ENCODE measurements at regions not wholly inside any gene's neighbourhood (a gene's known extent, or its start where the extent isn't known, plus 50 kb on each side); places are given as distances from the start of the nearest gene placed in this dataset.
A peak's percentile ranks its signal among the peaks of the same experiment; 100 is the strongest.

- TF ChIP-seq DMTF1 (CRISPR knock-in tag; IDR thresholded peaks at IDR 0.05) (no peak), IKZF5 (CRISPR knock-in tag; IDR thresholded peaks at IDR 0.05) (no peak), MTF1 (CRISPR knock-in tag; IDR thresholded peaks at IDR 0.05) (no peak), SP2 (CRISPR knock-in tag; IDR thresholded peaks at IDR 0.05) (no peak), RCOR2 (CRISPR knock-in tag; IDR thresholded peaks at IDR 0.05) (no peak), ATAD3A (CRISPR knock-in tag; IDR thresholded peaks at IDR 0.05) (no peak), ATF3 (CRISPR knock-in tag; IDR thresholded peaks at IDR 0.05) (peak; percentile 65), ZBTB34 (CRISPR knock-in tag; IDR thresholded peaks at IDR 0.05) (no peak), FOSL2 (CRISPR knock-in tag; IDR thresholded peaks at IDR 0.05) (peak; percentile 94), ZBTB1 (CRISPR knock-in tag; IDR thresholded peaks at IDR 0.05; ENCODE audit: borderline replicate concordance) (no peak), SAP130 (CRISPR knock-in tag; IDR thresholded peaks at IDR 0.05; ENCODE audit: low read depth) (no peak), ZNF264 (CRISPR knock-in tag; IDR thresholded peaks at IDR 0.05) (no peak), ZFP1 (CRISPR knock-in tag; IDR thresholded peaks at IDR 0.05) (no peak), CEBPG (CRISPR knock-in tag; IDR thresholded peaks at IDR 0.05) (no peak), NR2F1 (CRISPR knock-in tag; IDR thresholded peaks at IDR 0.05) (peak in 1 of 2 experiments; percentile 48; a peak in 1 of 4 replicates), ZFP91 (CRISPR knock-in tag; IDR thresholded peaks at IDR 0.05; ENCODE audit: borderline replicate concordance) (no peak), ZFP41 (CRISPR knock-in tag; IDR thresholded peaks at IDR 0.05; ENCODE audit: borderline replicate concordance) (no peak), ZBTB49 (CRISPR knock-in tag; IDR thresholded peaks at IDR 0.05; ENCODE audit: borderline replicate concordance) (no peak), MED1 (CRISPR knock-in tag; IDR thresholded peaks at IDR 0.05) (no peak), SMC3 (IDR thresholded peaks at IDR 0.05; ENCODE audit: low read length) (0 out of 2 replicates have a peak, but pooled peaks have one; percentile 13), BRF2 (CRISPR knock-in tag; IDR thresholded peaks at IDR 0.05) (no peak), RARA (CRISPR knock-in tag; IDR thresholded peaks at IDR 0.05) (peak; percentile 27; the same call in 1 of the 2 replicates)
These were observed 129.1 kb downstream of the TNFRSF21 start (continued) for GRCh38 chr6:47180633-47181032.
